AG09309 (cell line): ENCODE measurements at regions not wholly inside any gene's neighbourhood (a gene's known extent, or its start where the extent isn't known, plus 50 kb on each side); places are given as distances from the start of the nearest gene placed in this dataset.
"Not testable (repeated sequence)": the region's sequence is repeated elsewhere in the genome, so short reads cannot be mapped to it uniquely, and the experiment has no call there.

Experiments
- DNase-seq: peaks from one replicate; pipeline ENCODE4 v3.0.0-alpha.2; 2010; ENCODE audit warnings: low read depth
- H3K4me3 ChIP-seq: 2 replicates; pipeline ENCODE4 v1.5.1; 2011; ENCODE audit warnings: mild to moderate bottlenecking, low read depth, low read length, moderate library complexity; ENCODE audit not compliant: control insufficient read depth
- CTCF ChIP-seq: IDR thresholded peaks from 2 replicates; pipeline ENCODE4 v1.5.1; 2011; ENCODE audit warnings: mild to moderate bottlenecking, low read depth, low read length, inconsistent platforms; ENCODE audit not compliant: insufficient read depth, control insufficient read depth; ENCODE audit errors: missing control alignments

GRCh38 chr6:103534814-103535213, 1324.9 kb downstream of the HACE1 start:
- TF ChIP-seq CTCF = no peak
- no peak for DNase-seq
- no peak overlapping the region for H3K4me3 ChIP-seq

GRCh38 chr6:103534095-103534494, 1325.6 kb downstream of the HACE1 start:
- no peak overlapping the region for H3K4me3 ChIP-seq
- DNase-seq = no peak
- TF ChIP-seq CTCF = no peak

GRCh38 chr6:103522045-103522444, 1337.7 kb downstream of the HACE1 start:
- TF ChIP-seq CTCF = no peak
- DNase-seq = no peak
- H3K4me3 ChIP-seq = no peak overlapping the region

- TF ChIP-seq CTCF = no peak
- DNase-seq = no peak
- no peak overlapping the region for H3K4me3 ChIP-seq
Observed at GRCh38 chr6:103516336-103516735, 1343.4 kb downstream of the HACE1 start.

GRCh38 chr6:103507052-103507451, 1352.7 kb downstream of the HACE1 start:
- no peak for DNase-seq
- no peak for TF ChIP-seq CTCF
- H3K4me3 ChIP-seq = no peak overlapping the region

- TF ChIP-seq CTCF = no peak
- H3K4me3 ChIP-seq = no peak overlapping the region
- no peak for DNase-seq
Observed at GRCh38 chr6:103505155-103505518, 1354.6 kb downstream of the HACE1 start.

GRCh38 chr6:103504501-103505154, 1355.1 kb downstream of the HACE1 start:
- no peak for TF ChIP-seq CTCF
- DNase-seq = no peak

GRCh38 chr6:103496588-103496987, 1363.1 kb downstream of the HACE1 start:
- not testable (repeated sequence) for DNase-seq, H3K4me3 ChIP-seq

More at GRCh38 chr6:103504501-103505154, 1355.1 kb downstream of the HACE1 start:
- H3K4me3 ChIP-seq = no peak overlapping the region
